H9 (cell line): ENCODE measurements at regions not wholly inside any gene's neighbourhood (a gene's known extent, or its start where the extent isn't known, plus 50 kb on each side); places are given as distances from the start of the nearest gene placed in this dataset.

Experiments
- DNase-seq: peaks from one replicate; pipeline ENCODE4 v3.0.0-alpha.2; 2017
- H2AFZ ChIP-seq: one replicate; pipeline ENCODE4 v1.6.1; 2013; ENCODE audit warnings: mild to moderate bottlenecking, low read length, control low read depth, moderate library complexity
- H2AK5ac ChIP-seq: 2 replicates; pipeline ENCODE4 v1.6.1; 2013; ENCODE audit warnings: low read length, control low read depth, mixed read lengths; ENCODE audit not compliant: insufficient read length
- H2BK120ac ChIP-seq: one replicate; pipeline ENCODE4 v1.6.1; 2013; ENCODE audit warnings: low read depth, mild to moderate bottlenecking, low read length, control low read depth, inconsistent platforms; ENCODE audit not compliant: poor library complexity, severe bottlenecking
- H2BK12ac ChIP-seq: 2 replicates; pipeline ENCODE4 v1.6.1; 2013; ENCODE audit warnings: low read length, control low read depth, mixed read lengths, low read depth; ENCODE audit not compliant: insufficient read length
- H2BK15ac ChIP-seq: 2 replicates; pipeline ENCODE4 v1.6.1; 2013; ENCODE audit warnings: low read depth, low read length, control low read depth
- H2BK20ac ChIP-seq: one replicate; pipeline ENCODE4 v1.6.1; 2013; ENCODE audit warnings: low read depth, mild to moderate bottlenecking, low read length, control low read depth, inconsistent platforms; ENCODE audit not compliant: poor library complexity, severe bottlenecking
- H2BK5ac ChIP-seq: 2 replicates; pipeline ENCODE4 v1.6.1; 2013; ENCODE audit warnings: low read length, control low read depth, mixed read lengths; ENCODE audit not compliant: insufficient read length
- H3K14ac ChIP-seq: 2 replicates; pipeline ENCODE4 v1.6.1; 2013; ENCODE audit warnings: low read length, control low read depth; ENCODE audit not compliant: insufficient read depth
- H3K18ac ChIP-seq: 2 replicates; pipeline ENCODE4 v1.6.1; 2013; ENCODE audit warnings: low read depth, mild to moderate bottlenecking, mixed read lengths, low read length, control low read depth; ENCODE audit not compliant: insufficient read length
- H3K23ac ChIP-seq: 2 replicates; pipeline ENCODE4 v1.6.1; 2013; ENCODE audit warnings: low read length, control low read depth, mixed read lengths, low read depth; ENCODE audit not compliant: insufficient read length
- H3K23me2 ChIP-seq: 2 replicates; pipeline ENCODE4 v1.6.1; 2013; ENCODE audit warnings: low read depth, mild to moderate bottlenecking, mixed read lengths, low read length, control low read depth; ENCODE audit not compliant: insufficient read length, poor library complexity, severe bottlenecking
- H3K27ac ChIP-seq: 2 replicates; pipeline ENCODE4 v1.5.1; 2013; ENCODE audit warnings: low read length, control low read depth, mixed read lengths, low read depth; ENCODE audit not compliant: insufficient read length
- H3K27me3 ChIP-seq: 2 replicates; pipeline ENCODE4 v1.6.1; 2013; ENCODE audit warnings: low read length, control low read depth, inconsistent platforms; ENCODE audit not compliant: insufficient read depth
- H3K4ac ChIP-seq: 2 replicates; pipeline ENCODE4 v1.6.1; 2013; ENCODE audit warnings: low read depth, mild to moderate bottlenecking, control low read depth, inconsistent platforms, low read length, moderate library complexity
- H3K4me1 ChIP-seq: 2 replicates; pipeline ENCODE4 v1.6.1; 2013; ENCODE audit warnings: low read length, control low read depth, inconsistent platforms; ENCODE audit not compliant: insufficient read depth
- H3K4me2 ChIP-seq: 2 replicates; pipeline ENCODE4 v1.6.1; 2013; ENCODE audit warnings: low read length, control low read depth, mixed read lengths; ENCODE audit not compliant: insufficient read length, insufficient read depth
- H3K56ac ChIP-seq: 2 replicates; pipeline ENCODE4 v1.6.1; 2013; ENCODE audit warnings: low read depth, mild to moderate bottlenecking, mixed read lengths, low read length, control low read depth; ENCODE audit not compliant: insufficient read length
- H3K79me1 ChIP-seq: 2 replicates; pipeline ENCODE4 v1.6.1; 2013; ENCODE audit warnings: low read depth, mild to moderate bottlenecking, moderate library complexity, low read length, control low read depth, inconsistent platforms; ENCODE audit not compliant: insufficient read depth, poor library complexity, severe bottlenecking
- H3K79me2 ChIP-seq: 2 replicates; pipeline ENCODE4 v1.6.1; 2013; ENCODE audit warnings: low read length, control low read depth, inconsistent platforms; ENCODE audit not compliant: insufficient read depth
- H3K9ac ChIP-seq: 2 replicates; pipeline ENCODE4 v1.6.1; 2013; ENCODE audit warnings: low read length, control low read depth, mixed read lengths; ENCODE audit not compliant: insufficient read length; ENCODE audit errors: extremely low read depth
- H3K9me3 ChIP-seq: one replicate; pipeline ENCODE4 v1.6.1; 2013; ENCODE audit warnings: low read depth, low read length, inconsistent platforms; ENCODE audit not compliant: control insufficient read depth
- H3T11ph ChIP-seq: one replicate; pipeline ENCODE4 v1.6.1; 2013; ENCODE audit warnings: mild to moderate bottlenecking, low read length, control low read depth, inconsistent platforms
- H4K20me1 ChIP-seq: one replicate; pipeline ENCODE4 v1.6.1; 2013; ENCODE audit not compliant: control insufficient read depth, insufficient read length, insufficient read depth
- H4K5ac ChIP-seq: 2 replicates; pipeline ENCODE4 v1.6.1; 2013; ENCODE audit warnings: low read depth, mild to moderate bottlenecking, mixed read lengths, low read length, control low read depth; ENCODE audit not compliant: insufficient read length
- H4K8ac ChIP-seq: replicated peaks from 2 replicates; pipeline ENCODE4 v1.6.1; 2013; ENCODE audit warnings: low read length, control low read depth, mixed read lengths, low read depth; ENCODE audit not compliant: insufficient read length
- H4K91ac ChIP-seq: 2 replicates; pipeline ENCODE4 v1.6.1; 2013; ENCODE audit warnings: low read depth, mild to moderate bottlenecking, moderate library complexity, mixed read lengths, low read length, control low read depth; ENCODE audit not compliant: insufficient read length
- H3K27ac Mint-ChIP-seq, 3 experiments: 2 replicates in 2 of 3; 3 replicates in 1 of 3; pipeline ENCODE4 v1.8.0; 2020 to 2021; ENCODE audit warnings: mixed read lengths in 3 of 3, mild to moderate bottlenecking in 1 of 3, moderate library complexity in 1 of 3
- H3K27me3 Mint-ChIP-seq: 2 replicates; pipeline ENCODE4 v1.8.0; 2021; ENCODE audit warnings: low read depth, mild to moderate bottlenecking, moderate library complexity, mixed read lengths
- H3K36me3 Mint-ChIP-seq, 3 experiments: 2 replicates in 2 of 3; 3 replicates in 1 of 3; pipeline ENCODE4 v1.8.0; 2020 to 2021; ENCODE audit warnings: low read depth in 3 of 3, mixed read lengths in 3 of 3; ENCODE audit not compliant: insufficient read depth in 1 of 3
- H3K4me1 Mint-ChIP-seq, 2 experiments: 2 replicates each; pipeline ENCODE4 v1.8.0; 2020; ENCODE audit warnings: mixed read lengths in 2 of 2
- H3K4me3 Mint-ChIP-seq, 2 experiments: 2 replicates in 1 of 2; 3 replicates in 1 of 2; pipeline ENCODE4 v1.8.0; 2020 to 2021; ENCODE audit warnings: mild to moderate bottlenecking in 2 of 2, mixed read lengths in 2 of 2, moderate library complexity in 1 of 2
- H3K9me3 Mint-ChIP-seq, 2 experiments: 2 replicates in 1 of 2; 3 replicates in 1 of 2; pipeline ENCODE4 v1.8.0; 2020; ENCODE audit warnings: mild to moderate bottlenecking in 2 of 2, mixed read lengths in 2 of 2, moderate library complexity in 1 of 2
- CTCF ChIP-seq: fragments of 200-600 bp; sonication (generic); conservative IDR thresholded peaks from 3 replicates; pipeline ENCODE4 v1.8.0; 2021; ENCODE audit warnings: antibody characterized with exemption, mild to moderate bottlenecking
- WGBS: extraction: QIAGEN DNeasy Blood & Tissue Kit; methylation state at CpG from one replicate; pipeline ENCODE4 v1.1.7; 2013; ENCODE audit warnings: missing lambda C conversion rate, low lambda C conversion rate, mixed read lengths; ENCODE audit not compliant: insufficient read length; ENCODE audit errors: extremely low coverage; 5-methylcytosine and 5-hydroxymethylcytosine counted together

- H4K91ac ChIP-seq: no peak overlapping the region
- no peaks in the 10 kb centered on the region for H3K36me3 Mint-ChIP-seq
- no peak overlapping the region for H3K9ac ChIP-seq
- H3K56ac ChIP-seq: no peak overlapping the region
- H4K5ac ChIP-seq: no peak overlapping the region
- H3K4ac ChIP-seq: no peak overlapping the region
- no peaks in the 10 kb centered on the region for H3K23me2 ChIP-seq
- no peak for TF ChIP-seq CTCF
- no peak overlapping the region for H3K27ac Mint-ChIP-seq
- no peak overlapping the region for H3K4me3 Mint-ChIP-seq
- H3K9me3 Mint-ChIP-seq: no peaks in the 10 kb centered on the region; a peak in 1 of 5 replicates
- H2BK120ac ChIP-seq: no peak overlapping the region
- H3K14ac ChIP-seq: no peak overlapping the region
- no peaks in the 10 kb centered on the region for H3K79me1 ChIP-seq
- H4K20me1 ChIP-seq: no peaks in the 10 kb centered on the region
- no peaks in the 10 kb centered on the region for H3K27me3 ChIP-seq
- H2BK15ac ChIP-seq: no peak overlapping the region
- no peaks in the 10 kb centered on the region for H3K4me1 ChIP-seq
- DNase-seq: no peak
- no peak overlapping the region for H3K18ac ChIP-seq
- H3K4me1 Mint-ChIP-seq: no peaks in the 10 kb centered on the region
- no peak overlapping the region for H3K23ac ChIP-seq
- H3T11ph ChIP-seq: no peak overlapping the region
- no peaks in the 10 kb centered on the region for H3K79me2 ChIP-seq
- no CpG with 5 or more reads among the region's 2 CpGs for WGBS
- H2AFZ ChIP-seq: no peak overlapping the region
- no peak overlapping the region for H3K4me2 ChIP-seq
- no peak overlapping the region for H2BK5ac ChIP-seq
- H2BK12ac ChIP-seq: no peak overlapping the region
- H2BK20ac ChIP-seq: no peak overlapping the region
- H3K9me3 ChIP-seq: no peaks in the 10 kb centered on the region
- H3K27me3 Mint-ChIP-seq: no peaks in the 10 kb centered on the region
- H3K27ac ChIP-seq: no peak overlapping the region
- no peak overlapping the region for H4K8ac ChIP-seq
- H2AK5ac ChIP-seq: no peak overlapping the region
Measured at GRCh38 chr7:85376589-85376988, 189.7 kb upstream of the SEMA3D start.
